HG03095 (cell line): ENCODE measurements at regions not wholly inside any gene's neighbourhood (a gene's known extent, or its start where the extent isn't known, plus 50 kb on each side); places are given as distances from the start of the nearest gene placed in this dataset.

Experiments used
- ATAC-seq: cut with Tn5 transposase; IDR thresholded peaks from one replicate; pipeline ENCODE4 v1.9.1; 2021; ENCODE audit warnings: moderate library complexity; ENCODE audit not compliant: unreplicated experiment

GRCh38 chr17:77358801-77359200, 218.0 kb downstream of the SEC14L1 start:
- ATAC-seq, result no peak

GRCh38 chr17:77359236-77359635, 218.5 kb downstream of the SEC14L1 start:
- ATAC-seq, result no peak

- no peak for ATAC-seq
Measured at GRCh38 chr17:77361986-77362620, 221.3 kb downstream of the SEC14L1 start.

- no peak for ATAC-seq
Measured at GRCh38 chr17:77363821-77364361, 223.1 kb downstream of the SEC14L1 start.

GRCh38 chr17:77364381-77364911, 223.7 kb downstream of the SEC14L1 start:
- no peak for ATAC-seq

- no peak for ATAC-seq
Measured at GRCh38 chr17:77364941-77365583, 224.3 kb downstream of the SEC14L1 start.

- no peak for ATAC-seq
Measured at GRCh38 chr17:77365584-77366186, 224.9 kb downstream of the SEC14L1 start.

GRCh38 chr17:77366206-77366557, 225.4 kb downstream of the SEC14L1 start:
- ATAC-seq, result no peak

- ATAC-seq, result no peak
Measured at GRCh38 chr17:77366558-77367245, 225.9 kb downstream of the SEC14L1 start.

GRCh38 chr17:77369544-77369971, 228.8 kb downstream of the SEC14L1 start:
- no peak for ATAC-seq

- ATAC-seq, result no peak
Measured at GRCh38 chr17:77370586-77370985, 229.8 kb downstream of the SEC14L1 start.

- ATAC-seq, result no peak
Measured at GRCh38 chr17:77371117-77371887, 230.5 kb downstream of the SEC14L1 start.

GRCh38 chr17:77371888-77372443, 231.2 kb downstream of the SEC14L1 start:
- no peak for ATAC-seq

GRCh38 chr17:77372444-77373298, 231.9 kb downstream of the SEC14L1 start:
- ATAC-seq, result no peak

GRCh38 chr17:77373299-77374169, 232.8 kb downstream of the SEC14L1 start:
- no peak for ATAC-seq

- ATAC-seq, result no peak
Measured at GRCh38 chr17:77374170-77374936, 233.6 kb downstream of the SEC14L1 start.

- ATAC-seq, result no peak
Measured at GRCh38 chr17:77375108-77375916, 234.5 kb downstream of the SEC14L1 start.
